GM12891 (cell line): ENCODE measurements at regions not wholly inside any gene's neighbourhood (a gene's known extent, or its start where the extent isn't known, plus 50 kb on each side); places are given as distances from the start of the nearest gene placed in this dataset.

Experiments used
- DNase-seq: peaks from one replicate; pipeline ENCODE4 v3.0.0; 2011; ENCODE audit warnings: low spot score; ENCODE audit not compliant: insufficient read length
- FAIRE-seq: peaks from 2 replicates; lab custom pipeline; 2011; peaks lifted over from hg19 to GRCh38; lab: Jason Lieb, UNC
- PAX5 ChIP-seq: IDR thresholded peaks from 2 replicates; pipeline ENCODE4 v1.6.1; 2011; ENCODE audit warnings: low read length, moderate library complexity, mild to moderate bottlenecking; ENCODE audit not compliant: insufficient read depth, severe bottlenecking
- POLR2A ChIP-seq: IDR thresholded peaks from 2 replicates; pipeline ENCODE4 v1.6.1; 2011; ENCODE audit warnings: low read depth, low read length, control low read depth
- POLR2AphosphoS5 ChIP-seq: IDR thresholded peaks from 2 replicates; pipeline ENCODE4 v1.6.1; 2011; ENCODE audit warnings: low read depth, low read length, control low read depth
- POU2F2 ChIP-seq: IDR thresholded peaks from 2 replicates; pipeline ENCODE4 v1.6.1; 2011; ENCODE audit warnings: low read depth, mild to moderate bottlenecking, control low read depth, low read length, moderate library complexity
- SPI1 ChIP-seq: IDR thresholded peaks from 2 replicates; pipeline ENCODE4 v1.6.1; 2011; ENCODE audit warnings: low read depth, low read length, control low read depth
- TAF1 ChIP-seq: IDR thresholded peaks from 2 replicates; pipeline ENCODE4 v1.6.1; 2011; ENCODE audit warnings: low read depth, low read length, control low read depth

DNA sequence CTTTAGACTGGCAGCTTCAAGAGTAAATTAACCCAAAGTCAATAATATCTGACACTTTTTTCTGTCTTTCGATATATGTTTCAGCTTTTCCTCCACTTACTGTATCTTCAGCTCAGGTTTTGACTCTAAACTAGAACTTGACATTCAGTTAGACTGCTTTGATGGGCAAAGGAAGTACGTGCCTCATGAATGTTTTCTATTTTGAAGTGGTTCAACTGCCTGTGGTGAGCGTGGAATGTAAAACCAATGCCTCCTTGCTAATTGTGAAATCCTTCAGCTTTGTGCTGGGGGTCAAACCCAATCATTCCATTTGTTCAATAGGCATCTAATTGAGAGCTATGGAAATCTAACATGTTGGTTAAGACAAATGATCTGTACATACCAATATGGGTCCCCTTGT lies 857.0 kb upstream of the HTR2C start:
- peak; percentile 89 for FAIRE-seq
- DNase-seq: no peak
- TF ChIP-seq POLR2A: no peak
- TF ChIP-seq SPI1: no peak

DNA sequence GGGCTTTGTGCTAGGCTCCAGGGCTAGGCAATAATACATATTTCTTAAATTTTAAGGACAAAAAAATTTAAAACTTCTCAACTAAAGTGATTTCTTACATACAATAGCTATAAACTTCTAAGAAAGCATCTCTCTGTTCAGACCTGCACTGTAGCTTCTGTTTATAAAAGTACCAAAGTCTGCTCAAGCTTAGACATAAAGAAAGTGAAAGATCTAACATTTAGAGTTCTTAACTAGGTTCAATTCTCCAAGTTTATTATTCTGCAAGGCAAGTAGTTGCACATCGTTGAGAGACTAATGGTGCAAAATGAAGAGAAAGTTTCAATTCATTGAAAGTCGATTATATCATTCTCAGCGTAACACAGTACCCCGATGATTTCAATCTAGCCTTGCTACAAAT lies 857.4 kb upstream of the HTR2C start:
- DNase-seq (no peak), FAIRE-seq (peak; percentile 31)
- TF ChIP-seq POLR2A: no peak
- no peak for TF ChIP-seq POLR2AphosphoS5
- TF ChIP-seq PAX5: no peak
- TF ChIP-seq TAF1: no peak
- no peak for TF ChIP-seq SPI1
- TF ChIP-seq POU2F2: no peak

GRCh38 chrX:113726009-113726408 lies 857.9 kb upstream of the HTR2C start:
- DNase-seq: no peak
- TF ChIP-seq POLR2A: no peak
- TF ChIP-seq SPI1: peak; percentile 77
- no peak for FAIRE-seq

- DNase-seq: no peak
- FAIRE-seq: no peak
- no peak for TF ChIP-seq SPI1
- TF ChIP-seq PAX5: no peak
- no peak for TF ChIP-seq TAF1
- no peak for TF ChIP-seq POLR2AphosphoS5
- no peak for TF ChIP-seq POLR2A
- TF ChIP-seq POU2F2: no peak
Measured at GRCh38 chrX:113699939-113700338, 859.3 kb upstream of the AMOT start.

- FAIRE-seq (no peak), DNase-seq (no peak)
Measured at GRCh38 chrX:113675278-113675677, 834.6 kb upstream of the AMOT start.

GRCh38 chrX:113651306-113651705 lies 810.7 kb upstream of the AMOT start:
- DNase-seq (no peak), FAIRE-seq (no peak)
- TF ChIP-seq POLR2A: no peak
- TF ChIP-seq SPI1: no peak

More at GRCh38 chrX:113675278-113675677, 834.6 kb upstream of the AMOT start:
- TF ChIP-seq POLR2AphosphoS5 (no peak), POU2F2 (no peak), PAX5 (no peak), SPI1 (no peak), TAF1 (no peak), POLR2A (no peak)

- no peak for TF ChIP-seq POLR2A
- no peak for TF ChIP-seq PAX5
- TF ChIP-seq SPI1: no peak
- TF ChIP-seq TAF1: no peak
- TF ChIP-seq POLR2AphosphoS5: no peak
- TF ChIP-seq POU2F2: no peak
- FAIRE-seq (no peak), DNase-seq (no peak)
Measured at GRCh38 chrX:113644426-113644825, 803.8 kb upstream of the AMOT start.

GRCh38 chrX:113634565-113634964 lies 793.9 kb upstream of the AMOT start:
- FAIRE-seq (no peak), DNase-seq (no peak)
- TF ChIP-seq PAX5 (no peak), POLR2A (no peak), TAF1 (no peak), POU2F2 (no peak), SPI1 (no peak), POLR2AphosphoS5 (no peak)

DNA sequence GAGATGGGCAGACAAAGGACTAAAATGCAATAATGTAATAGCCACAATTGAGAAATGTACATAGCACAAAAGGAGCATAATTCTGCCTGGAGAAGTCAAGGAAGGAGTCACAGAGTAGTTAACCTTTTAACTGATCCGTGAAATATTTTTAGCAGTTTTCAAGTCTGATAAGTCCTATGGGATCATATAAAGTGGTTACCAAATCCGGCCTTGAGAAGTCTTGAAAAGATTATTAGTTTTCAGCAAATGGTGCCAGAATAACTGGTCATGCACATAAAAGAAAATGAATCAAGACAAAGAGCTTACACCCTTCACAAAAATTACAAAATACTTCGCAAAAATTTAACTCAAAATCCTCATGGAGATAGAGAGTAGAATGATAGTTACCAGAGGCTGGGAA lies 788.7 kb upstream of the AMOT start:
- no peak for TF ChIP-seq POLR2AphosphoS5
- no peak for TF ChIP-seq POLR2A
- TF ChIP-seq SPI1: no peak
- no peak for TF ChIP-seq PAX5
- TF ChIP-seq POU2F2: no peak
- TF ChIP-seq TAF1: no peak
- FAIRE-seq: no peak
- no peak for DNase-seq

DNA sequence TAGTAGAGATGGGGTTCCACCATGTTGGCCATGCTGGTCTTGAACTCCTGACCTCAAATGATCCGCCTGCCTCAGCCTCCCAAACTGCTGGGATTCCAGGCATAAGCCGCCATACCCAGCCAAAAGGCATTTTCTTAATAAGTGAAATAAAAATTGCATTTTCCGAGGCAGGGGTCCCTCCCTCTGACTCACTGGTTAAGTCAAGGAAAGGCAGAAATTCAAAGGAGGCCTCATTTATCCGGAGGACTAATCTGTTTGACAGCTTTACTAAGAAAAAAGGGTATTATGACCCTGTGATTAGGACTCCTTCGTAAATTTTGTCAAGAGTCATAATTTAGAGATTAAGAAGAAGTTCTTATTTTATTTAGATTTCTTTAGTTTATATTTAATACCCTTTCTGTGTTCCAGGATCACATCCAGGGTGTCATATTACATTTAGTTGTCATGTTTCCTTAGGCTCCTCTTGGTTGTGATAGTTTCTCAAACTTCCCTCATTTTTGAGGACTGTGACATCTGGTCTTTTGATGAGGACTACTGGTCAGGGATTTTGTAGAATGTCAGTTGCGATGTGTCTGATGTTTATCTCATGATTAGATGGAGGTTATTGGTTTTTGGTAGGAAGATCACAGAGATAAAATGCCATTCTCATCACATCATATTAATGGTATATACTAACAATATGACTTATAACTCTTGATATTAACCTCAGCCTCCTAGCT lies 753.7 kb upstream of the AMOT start:
- no peak for DNase-seq
- TF ChIP-seq POLR2AphosphoS5 (no peak), SPI1 (no peak), POU2F2 (no peak), POLR2A (no peak), PAX5 (no peak), TAF1 (no peak)
- FAIRE-seq: no peak

- TF ChIP-seq POLR2A: no peak
- no peak for TF ChIP-seq POLR2AphosphoS5
- no peak for TF ChIP-seq PAX5
- TF ChIP-seq TAF1: no peak
- TF ChIP-seq POU2F2: no peak
- no peak for TF ChIP-seq SPI1
- FAIRE-seq (no peak), DNase-seq (no peak)
Measured at GRCh38 chrX:113586281-113586898, 745.8 kb upstream of the AMOT start.
